A549 (cell line): ENCODE measurements at regions not wholly inside any gene's neighbourhood (a gene's known extent, or its start where the extent isn't known, plus 50 kb on each side); places are given as distances from the start of the nearest gene placed in this dataset.

Experiments used
- ATAC-seq, 2 experiments: fragments of 200-7000 bp in 1 of 2; fragments of >200 bp in 1 of 2; cut with Nextera tagmentation in 1 of 2; cut with Tn5 transposase in 1 of 2; 3 replicates each; pipeline versions ENCODE4 v1.8.0 to v1.9.1; 2018 to 2020; ENCODE audit warnings: mild to moderate bottlenecking in 1 of 2, moderate library complexity in 1 of 2
- CTCF ChIA-PET: fragments of 300-600 bp; sonication (Branson Sonifier 250); formaldehyde crosslinking; extraction: SDS; loops from one replicate; lab custom pipeline; 2021; ENCODE audit warnings: antibody characterized with exemption, inconsistent platforms; lab: Yijun Ruan, JAX
- POLR2A ChIA-PET: fragments of 350-600 bp; formaldehyde crosslinking; extraction: SDS; loops from one replicate; lab custom pipeline; 2021; ENCODE audit warnings: antibody characterized with exemption, inconsistent platforms; lab: Yijun Ruan, JAX
- DNase-seq, 2 experiments: peaks; one replicate each; pipeline versions ENCODE4 v3.0.0 to v3.0.0-alpha.2; 2011 to 2016; ENCODE audit warnings: low read depth in 1 of 2, low spot score in 1 of 2
- FAIRE-seq: peaks from 2 replicates; lab custom pipeline; 2011; peaks lifted over from hg19 to GRCh38; lab: Jason Lieb, UNC
- H3K27ac ChIP-seq, 2 experiments: fragments of >200 bp; sonication (Bioruptor Twin); formaldehyde crosslinking; 3 replicates each; pipeline ENCODE4 v1.5.1; 2016 to 2017
- H3K4me1 ChIP-seq: fragments of >200 bp; sonication (Bioruptor Twin); formaldehyde crosslinking; 3 replicates; pipeline ENCODE4 v1.6.1; 2016
- H3K4me2 ChIP-seq: fragments of >200 bp; sonication (Bioruptor Twin); formaldehyde crosslinking; 3 replicates; pipeline ENCODE4 v1.6.1; 2016
- H3K4me3 ChIP-seq: fragments of >200 bp; sonication (Bioruptor Twin); formaldehyde crosslinking; 3 replicates; pipeline ENCODE4 v1.5.1; 2016
- H3K9me3 ChIP-seq: fragments of >200 bp; sonication (Bioruptor Twin); formaldehyde crosslinking; 3 replicates; pipeline ENCODE4 v1.6.1; 2016
- CEBPB ChIP-seq, 2 experiments: fragments of >200 bp in 1 of 2; sonication (Bioruptor Twin) in 1 of 2; formaldehyde crosslinking in 1 of 2; IDR thresholded peaks; 2 replicates each; pipeline ENCODE4 v1.6.1; 2012 to 2016
- CHD2 ChIP-seq: fragments of 150-350 bp; IDR thresholded peaks from 2 replicates; pipeline ENCODE4 v1.6.1; 2014; ENCODE audit warnings: low read length; ENCODE audit not compliant: partially characterized antibody
- E2F6 ChIP-seq: IDR thresholded peaks from 2 replicates; pipeline ENCODE4 v1.6.1; 2012; ENCODE audit warnings: low read depth, borderline replicate concordance
- EP300 ChIP-seq, 2 experiments: fragments of >200 bp; sonication (Bioruptor Twin); formaldehyde crosslinking; IDR thresholded peaks; 2 replicates in 1 of 2; 3 replicates in 1 of 2; pipeline ENCODE4 v1.6.1; 2016 to 2017
- FOSL2 ChIP-seq, 2 experiments: fragments of 450-650 bp in 1 of 2; fragments of >200 bp in 1 of 2; sonication (Bioruptor Twin) in 1 of 2; formaldehyde crosslinking; IDR thresholded peaks; 2 replicates each; pipeline versions ENCODE4 v1.5.0 to v1.6.1; 2016 to 2020; ENCODE audit warnings: mild to moderate bottlenecking in 1 of 2, moderate library complexity in 1 of 2
- HDAC2 ChIP-seq: fragments of 200-600 bp; sonication (generic); IDR thresholded peaks from 2 replicates; pipeline ENCODE4 v1.6.1; 2016
- HEYL ChIP-seq: fragments of 250-450 bp; sonication (Bioruptor Pico); IDR thresholded peaks from 2 replicates; pipeline ENCODE4 v1.8.0; 2021; ENCODE audit warnings: mild to moderate bottlenecking, moderate library complexity
- KDM1A ChIP-seq: fragments of 200-600 bp; sonication (generic); IDR thresholded peaks from 2 replicates; pipeline ENCODE4 v1.6.1; 2016; ENCODE audit warnings: low read depth, mild to moderate bottlenecking
- MAFK ChIP-seq: fragments of 450-650 bp; IDR thresholded peaks from 2 replicates; pipeline ENCODE4 v1.6.1; 2014; ENCODE audit not compliant: partially characterized antibody
- PHF8 ChIP-seq: fragments of 200-600 bp; sonication (generic); IDR thresholded peaks from 2 replicates; pipeline ENCODE4 v1.6.1; 2016; ENCODE audit warnings: low read depth, mild to moderate bottlenecking, antibody characterized with exemption, moderate library complexity, borderline replicate concordance
- POLR2A ChIP-seq: IDR thresholded peaks from 2 replicates; pipeline ENCODE4 v1.6.1; 2012; ENCODE audit warnings: mild to moderate bottlenecking, low read length
- POLR2AphosphoS2 ChIP-seq: conservative IDR thresholded peaks from 2 replicates; pipeline ENCODE4 v1.6.1; 2012; ENCODE audit warnings: low read length, improper control_type of control experiment, inconsistent platforms
- RAD21 ChIP-seq, 2 experiments: fragments of >200 bp in 1 of 2; sonication (Bioruptor Twin) in 1 of 2; formaldehyde crosslinking in 1 of 2; IDR thresholded peaks in 1 of 2; conservative IDR thresholded peaks in 1 of 2; 2 replicates in 1 of 2; 3 replicates in 1 of 2; pipeline ENCODE4 v1.6.1; 2012 to 2018; ENCODE audit warnings: inconsistent platforms in 1 of 2
- REST ChIP-seq: fragments of 200-600 bp; sonication (generic); IDR thresholded peaks from 2 replicates; pipeline ENCODE4 v1.6.1; 2016; ENCODE audit warnings: antibody characterized with exemption, mild to moderate bottlenecking, moderate library complexity
- RFX5 ChIP-seq: fragments of 450-650 bp; IDR thresholded peaks from 2 replicates; pipeline ENCODE4 v1.7.1; 2014; ENCODE audit warnings: antibody characterized with exemption, mild to moderate bottlenecking, moderate library complexity
- SREBF2 ChIP-seq: fragments of 450-650 bp; IDR thresholded peaks from 2 replicates; pipeline ENCODE4 v1.6.1; 2014; ENCODE audit warnings: mild to moderate bottlenecking, moderate library complexity
- TFCP2L1 ChIP-seq: fragments of 250-450 bp; sonication (Bioruptor Pico); IDR thresholded peaks from 2 replicates; pipeline ENCODE4 v1.5.0; 2021; ENCODE audit warnings: mild to moderate bottlenecking
- ZC3H11A ChIP-seq: fragments of 450-650 bp; IDR thresholded peaks from 2 replicates; pipeline ENCODE4 v1.6.1; 2014; ENCODE audit warnings: antibody characterized with exemption, mild to moderate bottlenecking
- ZNF302 ChIP-seq: fragments of 250-450 bp; sonication (Bioruptor Pico); IDR thresholded peaks from 2 replicates; pipeline ENCODE4 v1.9.0; 2021; ENCODE audit warnings: inconsistent platforms, mild to moderate bottlenecking, moderate library complexity
- ZSCAN20 ChIP-seq: fragments of 250-450 bp; sonication (Bioruptor Pico); IDR thresholded peaks from 2 replicates; pipeline ENCODE4 v1.8.0; 2022; ENCODE audit warnings: mild to moderate bottlenecking, moderate library complexity
- WGBS: methylation state at CpG from one replicate; pipeline ENCODE4 v1.1.6; 2017; ENCODE audit errors: missing lambda C conversion rate; 5-methylcytosine and 5-hydroxymethylcytosine counted together
- TF ChIP-seq, protein P1 (sequence below): fragments of >200 bp; sonication (Bioruptor Twin); formaldehyde crosslinking; IDR thresholded peaks from 3 replicates; pipeline ENCODE4 v1.5.1; 2016
- TF ChIP-seq, protein P2 (sequence below): fragments of 250-450 bp; sonication (Bioruptor Pico); IDR thresholded peaks from 2 replicates; pipeline ENCODE4 v1.5.0; 2021; ENCODE audit warnings: mild to moderate bottlenecking, moderate library complexity, borderline replicate concordance

GRCh38 chr21:17139696-17140095 is 373.1 kb upstream of the CXADR start:
- H3K27ac ChIP-seq: peak overlapping the region; percentile 5 to 66; a peak in 4 of 6 replicates
- ATAC-seq: peak; percentile 57 to 59; a peak in 3 of 6 replicates
- H3K4me3 ChIP-seq: peak overlapping the region; percentile 41
- no peak for FAIRE-seq
- TF ChIP-seq CEBPB (IDR thresholded peaks at IDR 0.05) (peak; percentile 41 to 43; a peak in 2 of 4 replicates), PHF8 (no peak)
- H3K4me2 ChIP-seq: peak overlapping the region; percentile 61
- no peaks in the 10 kb centered on the region for H3K4me1 ChIP-seq
- CTCF ChIA-PET: interaction anchor here (0.6 kb wide), 1 partner anchor 1622 kb away, joined by 3 read pairs; no protein-coding TSS in a partner anchor
- DNase-seq: no peak
- H3K9me3 ChIP-seq: no peaks in the 10 kb centered on the region
- POLR2A ChIA-PET: no interaction called here
- WGBS: 5% methylated on average over 5 of the region's 5 CpGs

DNA sequence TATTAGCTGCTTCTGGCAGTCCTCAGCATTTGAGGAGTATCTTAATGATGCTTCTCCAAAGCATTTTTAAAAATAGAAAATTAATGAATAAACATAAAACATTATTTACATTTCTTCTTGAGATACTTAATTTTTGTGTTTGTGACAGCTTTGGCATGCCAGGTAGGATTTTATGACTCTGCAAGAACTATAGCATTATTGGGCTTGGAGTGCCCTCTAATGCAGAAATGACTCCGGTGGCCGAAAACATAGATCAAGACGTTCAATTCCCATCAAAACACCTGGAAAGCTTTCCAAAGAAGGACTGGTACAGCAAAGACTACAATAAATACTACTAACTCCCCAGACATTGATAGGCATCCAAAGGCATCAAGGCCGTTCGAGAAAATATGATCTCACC is 366.4 kb upstream of the CXADR start:
- Histone ChIP-seq H3K9me3 (no peaks in the 10 kb centered on the region), H3K4me2 (no peak overlapping the region), H3K27ac (no peak overlapping the region)
- TF ChIP-seq RAD21 (conservative IDR thresholded peaks at IDR 0.05 in 1 of 2, IDR thresholded peaks at IDR 0.05 in 1 of 2): peak; percentile 34 to 40; a peak in 4 of 5 replicates
- no peak for TF ChIP-seq CHD2
- no peak for TF ChIP-seq ZC3H11A
- no peak for TF ChIP-seq REST
- TF ChIP-seq, protein P1, sequence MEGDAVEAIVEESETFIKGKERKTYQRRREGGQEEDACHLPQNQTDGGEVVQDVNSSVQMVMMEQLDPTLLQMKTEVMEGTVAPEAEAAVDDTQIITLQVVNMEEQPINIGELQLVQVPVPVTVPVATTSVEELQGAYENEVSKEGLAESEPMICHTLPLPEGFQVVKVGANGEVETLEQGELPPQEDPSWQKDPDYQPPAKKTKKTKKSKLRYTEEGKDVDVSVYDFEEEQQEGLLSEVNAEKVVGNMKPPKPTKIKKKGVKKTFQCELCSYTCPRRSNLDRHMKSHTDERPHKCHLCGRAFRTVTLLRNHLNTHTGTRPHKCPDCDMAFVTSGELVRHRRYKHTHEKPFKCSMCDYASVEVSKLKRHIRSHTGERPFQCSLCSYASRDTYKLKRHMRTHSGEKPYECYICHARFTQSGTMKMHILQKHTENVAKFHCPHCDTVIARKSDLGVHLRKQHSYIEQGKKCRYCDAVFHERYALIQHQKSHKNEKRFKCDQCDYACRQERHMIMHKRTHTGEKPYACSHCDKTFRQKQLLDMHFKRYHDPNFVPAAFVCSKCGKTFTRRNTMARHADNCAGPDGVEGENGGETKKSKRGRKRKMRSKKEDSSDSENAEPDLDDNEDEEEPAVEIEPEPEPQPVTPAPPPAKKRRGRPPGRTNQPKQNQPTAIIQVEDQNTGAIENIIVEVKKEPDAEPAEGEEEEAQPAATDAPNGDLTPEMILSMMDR: 0 out of 3 replicates have a peak, but pooled peaks have one; percentile 6
- TF ChIP-seq, all 56 proteins: peak for 2
- H3K4me3 ChIP-seq: no peak overlapping the region
- ATAC-seq (no peak), FAIRE-seq (no peak), DNase-seq (no peak)
- WGBS: 43% methylated on average over 5 of the region's 5 CpGs
- H3K4me1 ChIP-seq: no peaks in the 10 kb centered on the region
- ChIA-PET CTCF (no interaction called here), POLR2A (no interaction called here)

- Histone ChIP-seq H3K27ac (no peak overlapping the region), H3K4me1 (no peaks in the 10 kb centered on the region), H3K4me3 (no peak overlapping the region), H3K4me2 (no peak overlapping the region), H3K9me3 (no peaks in the 10 kb centered on the region)
- no peak for DNase-seq
- no peak for FAIRE-seq
- no peak for ATAC-seq
- CTCF ChIA-PET: interaction anchor here (0.6 kb wide), 1 partner anchor 131 kb away, joined by 3 read pairs; no protein-coding TSS in a partner anchor
- 41% methylated on average over 2 of the region's 2 CpGs for WGBS
- POLR2A ChIA-PET: no interaction called here
- TF ChIP-seq FOSL2 (IDR thresholded peaks at IDR 0.05) (no peak), FOSL2 (CRISPR knock-in tag; IDR thresholded peaks at IDR 0.05) (no peak), POLR2AphosphoS2 (no peak), KDM1A (no peak), REST (no peak), RFX5 (no peak), E2F6 (no peak), SREBF2 (no peak), MAFK (no peak), ZSCAN20 (CRISPR knock-in tag) (no peak), ZNF302 (CRISPR knock-in tag) (no peak), EP300 (IDR thresholded peaks at IDR 0.05) (no peak), HDAC2 (no peak), HEYL (CRISPR knock-in tag) (no peak), TFCP2L1 (no peak), POLR2A (no peak)
- TF ChIP-seq, protein P2, sequence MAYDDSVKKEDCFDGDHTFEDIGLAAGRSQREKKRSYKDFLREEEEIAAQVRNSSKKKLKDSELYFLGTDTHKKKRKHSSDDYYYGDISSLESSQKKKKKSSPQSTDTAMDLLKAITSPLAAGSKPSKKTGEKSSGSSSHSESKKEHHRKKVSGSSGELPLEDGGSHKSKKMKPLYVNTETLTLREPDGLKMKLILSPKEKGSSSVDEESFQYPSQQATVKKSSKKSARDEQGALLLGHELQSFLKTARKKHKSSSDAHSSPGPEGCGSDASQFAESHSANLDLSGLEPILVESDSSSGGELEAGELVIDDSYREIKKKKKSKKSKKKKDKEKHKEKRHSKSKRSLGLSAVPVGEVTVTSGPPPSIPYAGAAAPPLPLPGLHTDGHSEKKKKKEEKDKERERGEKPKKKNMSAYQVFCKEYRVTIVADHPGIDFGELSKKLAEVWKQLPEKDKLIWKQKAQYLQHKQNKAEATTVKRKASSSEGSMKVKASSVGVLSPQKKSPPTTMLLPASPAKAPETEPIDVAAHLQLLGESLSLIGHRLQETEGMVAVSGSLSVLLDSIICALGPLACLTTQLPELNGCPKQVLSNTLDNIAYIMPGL (CRISPR knock-in tag): no peak
Observed at GRCh38 chr21:17159697-17160096, 353.1 kb upstream of the CXADR start.
